ENCODE measurements at regions not wholly inside any gene's neighbourhood (a gene's known extent, or its start where the extent isn't known, plus 50 kb on each side); places are given as distances from the start of the nearest gene placed in this dataset.

DNA sequence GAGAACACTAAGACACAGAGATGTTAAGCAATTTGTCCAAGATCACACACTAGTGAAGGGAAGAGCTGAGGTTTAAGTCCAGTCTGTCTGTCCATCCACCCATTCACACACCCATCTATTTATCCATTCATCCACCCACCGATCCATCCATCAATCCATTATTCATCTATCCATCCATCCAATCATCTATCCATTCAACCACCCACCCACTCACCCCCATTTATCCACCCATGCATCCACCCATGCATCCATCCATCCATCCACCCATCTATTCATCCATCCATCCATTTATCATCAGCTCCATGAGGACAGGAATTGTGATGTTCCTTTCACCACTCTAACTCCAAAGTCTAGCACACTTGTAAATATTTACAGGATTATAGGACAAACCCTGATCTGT, 242.3 kb upstream of the PMEPA1 start:
- Mint-ChIP-seq H3K27me3 (ENCODE audit: low read depth) (no peaks in the 10 kb centered on the region), H3K36me3 (ENCODE audit: low read depth) (no peaks in the 10 kb centered on the region), H3K9me3 (no peaks in the 10 kb centered on the region), H3K27ac (no peak overlapping the region), H3K4me1 (ENCODE audit: low read depth) (no peaks in the 10 kb centered on the region), H3K4me3 (no peak overlapping the region)
- DNase-seq (ENCODE audit: low spot score) = no peak

GRCh38 chr20:57951549-57951948, 241.7 kb upstream of the PMEPA1 start:
- H3K27me3 Mint-ChIP-seq (ENCODE audit: low read depth) = no peaks in the 10 kb centered on the region
- no peak for DNase-seq (ENCODE audit: low spot score)
- H3K9me3 Mint-ChIP-seq = no peaks in the 10 kb centered on the region
- no peak overlapping the region for H3K4me3 Mint-ChIP-seq
- H3K27ac Mint-ChIP-seq = no peak overlapping the region
- no peaks in the 10 kb centered on the region for H3K4me1 Mint-ChIP-seq (ENCODE audit: low read depth)
- no peaks in the 10 kb centered on the region for H3K36me3 Mint-ChIP-seq (ENCODE audit: low read depth)

GRCh38 chr20:57950764-57951485, 241.1 kb upstream of the PMEPA1 start:
- H3K9me3 Mint-ChIP-seq = no peaks in the 10 kb centered on the region
- no peak overlapping the region for H3K27ac Mint-ChIP-seq
- H3K36me3 Mint-ChIP-seq (ENCODE audit: low read depth) = no peaks in the 10 kb centered on the region
- no peaks in the 10 kb centered on the region for H3K4me1 Mint-ChIP-seq (ENCODE audit: low read depth)
- H3K27me3 Mint-ChIP-seq (ENCODE audit: low read depth) = no peaks in the 10 kb centered on the region
- no peak for DNase-seq (ENCODE audit: low spot score)
- no peak overlapping the region for H3K4me3 Mint-ChIP-seq

DNA sequence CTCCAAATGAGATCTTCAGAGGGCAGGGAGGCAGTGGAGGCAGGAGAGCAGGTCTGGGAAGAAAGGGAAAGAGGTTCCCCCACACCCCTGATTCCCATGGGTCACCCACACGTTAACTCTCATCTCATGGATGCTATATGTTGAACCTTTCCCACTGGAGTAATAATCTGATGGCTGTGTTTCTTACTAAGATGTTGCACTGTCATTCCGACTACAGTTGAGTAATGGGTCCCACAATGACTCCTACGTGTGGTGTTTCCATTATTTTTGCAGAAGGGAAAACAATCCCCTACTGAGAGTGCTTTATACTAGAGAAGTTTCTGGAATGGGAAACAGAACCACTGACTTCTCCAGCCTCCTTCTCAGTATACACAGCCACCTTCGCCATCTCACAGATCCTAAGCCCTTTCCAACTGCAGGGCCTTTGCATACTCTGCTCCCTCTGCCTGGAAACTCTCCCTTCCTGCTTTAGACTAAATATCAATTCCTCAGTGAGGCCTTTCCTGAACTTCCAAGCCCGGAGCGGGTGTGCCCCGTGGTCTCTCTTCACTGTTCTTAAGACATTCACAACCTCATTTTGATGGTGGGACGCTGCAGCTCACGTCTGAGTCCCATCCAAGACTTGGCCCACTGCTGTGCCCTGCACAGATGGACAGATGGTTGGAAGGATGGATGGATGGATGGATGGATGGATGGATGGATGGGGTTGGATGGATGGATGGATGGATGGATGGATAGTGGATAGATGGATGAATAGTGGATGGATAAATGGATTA, 238.6 kb upstream of the PMEPA1 start:
- H3K4me1 Mint-ChIP-seq (ENCODE audit: low read depth) = no peaks in the 10 kb centered on the region
- DNase-seq (ENCODE audit: low spot score) = no peak
- no peaks in the 10 kb centered on the region for H3K36me3 Mint-ChIP-seq (ENCODE audit: low read depth)
- H3K9me3 Mint-ChIP-seq = no peaks in the 10 kb centered on the region
- H3K27me3 Mint-ChIP-seq (ENCODE audit: low read depth) = no peaks in the 10 kb centered on the region
- H3K27ac Mint-ChIP-seq = no peak overlapping the region
- no peak overlapping the region for H3K4me3 Mint-ChIP-seq

GRCh38 chr20:57947421-57948179, 237.8 kb upstream of the PMEPA1 start:
- Mint-ChIP-seq H3K4me1 (ENCODE audit: low read depth) (no peaks in the 10 kb centered on the region), H3K27ac (no peak overlapping the region)
- no peak for DNase-seq (ENCODE audit: low spot score)

DNA sequence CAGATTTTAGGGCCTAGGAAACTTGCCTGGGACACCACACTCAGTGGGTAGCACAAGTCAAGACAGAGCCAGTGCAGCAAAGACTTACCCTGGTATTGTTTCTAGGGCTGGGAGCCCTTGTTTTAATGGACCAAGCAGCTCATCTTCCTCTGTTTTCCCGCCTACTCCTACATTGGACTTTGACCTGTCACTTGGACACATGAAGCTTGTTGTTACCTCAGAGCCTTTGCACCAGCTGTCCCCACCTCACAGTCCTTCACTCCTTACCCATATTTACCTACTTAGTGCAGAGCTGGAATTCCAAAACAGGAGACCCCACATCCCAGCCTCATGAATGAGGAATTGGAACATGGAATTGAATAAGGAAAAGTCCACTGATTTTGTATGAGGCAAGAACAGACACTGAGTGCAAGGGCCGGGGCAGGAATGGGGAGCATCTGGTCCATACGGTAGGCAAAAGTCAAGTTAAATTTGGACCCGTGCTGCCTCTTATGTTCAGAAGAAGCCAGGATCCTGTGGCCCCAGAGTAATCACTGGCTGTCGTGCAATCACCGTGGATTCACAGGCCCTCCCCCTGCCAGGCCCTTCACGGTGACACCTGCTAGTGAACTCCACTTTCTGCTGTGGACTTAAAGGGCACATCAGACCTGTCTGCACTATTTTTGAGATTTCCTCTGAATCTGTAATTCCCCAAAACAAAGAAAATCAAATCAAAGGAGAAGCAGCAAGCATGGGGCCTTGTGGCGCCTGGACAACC, 236.9 kb upstream of the PMEPA1 start:
- no peak for DNase-seq (ENCODE audit: low spot score)
- Mint-ChIP-seq H3K4me3 (no peak overlapping the region), H3K9me3 (no peaks in the 10 kb centered on the region), H3K27me3 (ENCODE audit: low read depth) (no peaks in the 10 kb centered on the region), H3K4me1 (ENCODE audit: low read depth) (no peaks in the 10 kb centered on the region), H3K36me3 (ENCODE audit: low read depth) (no peaks in the 10 kb centered on the region), H3K27ac (no peak overlapping the region)

More at GRCh38 chr20:57947421-57948179, 237.8 kb upstream of the PMEPA1 start:
- H3K4me3 Mint-ChIP-seq = no peak overlapping the region
- no peaks in the 10 kb centered on the region for H3K9me3 Mint-ChIP-seq
- no peaks in the 10 kb centered on the region for H3K27me3 Mint-ChIP-seq (ENCODE audit: low read depth)
- no peaks in the 10 kb centered on the region for H3K36me3 Mint-ChIP-seq (ENCODE audit: low read depth)

DNA sequence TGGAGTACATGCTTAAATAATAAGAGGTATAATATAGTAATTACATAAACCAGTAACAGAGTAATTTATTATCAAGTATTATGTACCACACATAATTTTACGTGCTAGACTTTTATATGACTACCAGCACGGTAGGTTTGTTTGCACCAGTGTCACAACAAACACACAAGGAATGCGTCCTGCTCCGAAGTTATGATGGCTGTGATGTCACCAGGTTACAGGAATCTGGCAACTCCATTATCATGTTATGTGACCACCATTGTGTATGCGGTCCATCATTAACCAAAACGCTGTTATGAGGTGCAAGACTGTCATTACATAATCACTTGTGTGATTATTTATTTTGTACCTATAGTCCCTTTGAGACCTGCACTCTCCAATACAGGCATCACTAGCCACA, 235.2 kb upstream of the PMEPA1 start:
- H3K27me3 Mint-ChIP-seq (ENCODE audit: low read depth) = no peaks in the 10 kb centered on the region
- H3K4me1 Mint-ChIP-seq (ENCODE audit: low read depth) = no peaks in the 10 kb centered on the region
- no peak overlapping the region for H3K4me3 Mint-ChIP-seq
- H3K36me3 Mint-ChIP-seq (ENCODE audit: low read depth) = no peaks in the 10 kb centered on the region
- no peak for DNase-seq (ENCODE audit: low spot score)
- no peaks in the 10 kb centered on the region for H3K9me3 Mint-ChIP-seq
- no peak overlapping the region for H3K27ac Mint-ChIP-seq

GRCh38 chr20:57943950-57944349, 234.1 kb upstream of the PMEPA1 start:
- Mint-ChIP-seq H3K4me1 (ENCODE audit: low read depth) (no peaks in the 10 kb centered on the region), H3K27ac (no peak overlapping the region), H3K4me3 (no peak overlapping the region), H3K9me3 (no peaks in the 10 kb centered on the region), H3K36me3 (ENCODE audit: low read depth) (no peaks in the 10 kb centered on the region), H3K27me3 (ENCODE audit: low read depth) (no peaks in the 10 kb centered on the region)
- DNase-seq (ENCODE audit: low spot score) = no peak

- no peak overlapping the region for H3K27ac Mint-ChIP-seq
- H3K4me3 Mint-ChIP-seq = no peak overlapping the region
- no peak for DNase-seq (ENCODE audit: low spot score)
- no peaks in the 10 kb centered on the region for H3K36me3 Mint-ChIP-seq (ENCODE audit: low read depth)
- no peaks in the 10 kb centered on the region for H3K27me3 Mint-ChIP-seq (ENCODE audit: low read depth)
- H3K9me3 Mint-ChIP-seq = no peaks in the 10 kb centered on the region
- H3K4me1 Mint-ChIP-seq (ENCODE audit: low read depth) = no peaks in the 10 kb centered on the region
These were observed 233.5 kb upstream of the PMEPA1 start for GRCh38 chr20:57943291-57943690.

- no peaks in the 10 kb centered on the region for H3K36me3 Mint-ChIP-seq (ENCODE audit: low read depth)
- no peaks in the 10 kb centered on the region for H3K4me1 Mint-ChIP-seq (ENCODE audit: low read depth)
- H3K4me3 Mint-ChIP-seq = no peak overlapping the region
- no peaks in the 10 kb centered on the region for H3K9me3 Mint-ChIP-seq
- no peak overlapping the region for H3K27ac Mint-ChIP-seq
- peaks cover 2% of the 10 kb centered on the region for H3K27me3 Mint-ChIP-seq (ENCODE audit: low read depth)
- no peak for DNase-seq (ENCODE audit: low spot score)
These were observed 232.0 kb upstream of the PMEPA1 start for GRCh38 chr20:57941604-57942381.

DNA sequence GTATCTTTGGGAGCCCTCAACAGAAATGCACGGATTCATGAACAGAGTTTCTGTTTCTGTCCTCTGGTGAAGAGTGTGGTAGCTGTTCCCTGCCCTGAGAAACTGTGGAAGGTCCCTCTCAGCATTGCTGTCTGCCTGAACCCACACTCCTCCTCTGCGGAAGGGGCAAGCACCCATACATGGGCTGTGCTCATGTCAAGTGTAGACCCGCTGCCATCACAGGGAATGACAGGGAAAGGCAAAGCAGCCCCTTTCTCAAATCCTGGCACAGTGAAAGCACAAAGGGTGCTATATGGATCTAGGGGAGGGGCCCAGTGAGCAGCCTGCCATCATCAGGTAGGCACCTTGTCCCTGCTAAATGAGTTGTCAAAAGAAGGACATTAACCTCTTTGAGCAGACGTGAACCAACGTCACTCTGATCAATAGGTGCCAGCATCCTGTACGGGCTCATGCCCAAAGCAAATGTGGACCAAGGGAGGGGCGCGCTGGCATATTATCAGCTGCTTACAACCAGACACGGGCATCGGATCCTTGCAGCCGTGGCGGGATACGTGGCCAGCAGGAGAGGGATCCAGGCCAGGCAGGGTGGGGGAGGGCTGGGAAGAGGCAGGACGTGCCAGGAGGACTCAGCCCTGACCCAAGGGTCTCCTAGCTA, 231.2 kb upstream of the PMEPA1 start:
- Mint-ChIP-seq H3K9me3 (no peaks in the 10 kb centered on the region), H3K36me3 (ENCODE audit: low read depth) (no peaks in the 10 kb centered on the region), H3K27ac (no peak overlapping the region), H3K27me3 (ENCODE audit: low read depth) (peaks cover 2% of the 10 kb centered on the region), H3K4me3 (no peak overlapping the region), H3K4me1 (ENCODE audit: low read depth) (no peaks in the 10 kb centered on the region)
- no peak for DNase-seq (ENCODE audit: low spot score)

- no peaks in the 10 kb centered on the region for H3K4me1 Mint-ChIP-seq (ENCODE audit: low read depth)
- no peaks in the 10 kb centered on the region for H3K9me3 Mint-ChIP-seq
- no peak overlapping the region for H3K4me3 Mint-ChIP-seq
- no peak for DNase-seq (ENCODE audit: low spot score)
- peaks cover 2% of the 10 kb centered on the region for H3K27me3 Mint-ChIP-seq (ENCODE audit: low read depth)
- no peak overlapping the region for H3K27ac Mint-ChIP-seq
- H3K36me3 Mint-ChIP-seq (ENCODE audit: low read depth) = no peaks in the 10 kb centered on the region
These were observed 230.6 kb upstream of the PMEPA1 start for GRCh38 chr20:57940376-57940775.

- H3K4me1 Mint-ChIP-seq (ENCODE audit: low read depth) = no peaks in the 10 kb centered on the region
- no peak for DNase-seq (ENCODE audit: low spot score)
- H3K27me3 Mint-ChIP-seq (ENCODE audit: low read depth) = peaks cover 2% of the 10 kb centered on the region
- no peaks in the 10 kb centered on the region for H3K9me3 Mint-ChIP-seq
- H3K27ac Mint-ChIP-seq = no peak overlapping the region
- no peak overlapping the region for H3K4me3 Mint-ChIP-seq
- H3K36me3 Mint-ChIP-seq (ENCODE audit: low read depth) = no peaks in the 10 kb centered on the region
These were observed 229.7 kb upstream of the PMEPA1 start for GRCh38 chr20:57939499-57939898.

All from T-helper 2 cell treated with Interferon-gamma antibody and Interleukin-4, amounts not matched to agents 5 μg/mL and 100 μg/mL, for 36 hours (primary cell).